ENCODE measurements at regions not wholly inside any gene's neighbourhood (a gene's known extent, or its start where the extent isn't known, plus 50 kb on each side); places are given as distances from the start of the nearest gene placed in this dataset.

- Histone ChIP-seq H4K20me1 (ENCODE audit: insufficient read depth) (no peaks in the 10 kb centered on the region), H3K36me3 (ENCODE audit: insufficient read depth) (no peaks in the 10 kb centered on the region), H3K27ac (no peak overlapping the region), H3K79me2 (ENCODE audit: insufficient read depth, low read depth) (no peaks in the 10 kb centered on the region), H2AFZ (ENCODE audit: low read depth) (no peak overlapping the region), H3K27me3 (ENCODE audit: insufficient read depth, low read depth) (no peaks in the 10 kb centered on the region), H3K4me3 (IDR thresholded peaks at IDR 0.05; ENCODE audit: insufficient read depth, low read depth, low read length) (no peak overlapping the region), H3K4me1 (ENCODE audit: low read depth, poor library complexity, severe bottlenecking) (no peaks in the 10 kb centered on the region), H3K9ac (no peak overlapping the region), H3K4me2 (no peak overlapping the region)
- TF ChIP-seq CTCF (conservative IDR thresholded peaks at IDR 0.05; ENCODE audit: low read depth, low read length) = no peak
Measured at GRCh38 chr6:4607793-4608192, 168.4 kb upstream of the CDYL start.

GRCh38 chr6:4606821-4607704 lies 169.1 kb upstream of the CDYL start:
- Histone ChIP-seq H3K9ac (no peak overlapping the region), H3K4me3 (IDR thresholded peaks at IDR 0.05; ENCODE audit: insufficient read depth, low read depth, low read length) (no peak overlapping the region), H3K4me2 (no peak overlapping the region), H3K27me3 (ENCODE audit: insufficient read depth, low read depth) (no peaks in the 10 kb centered on the region), H3K79me2 (ENCODE audit: insufficient read depth, low read depth) (no peaks in the 10 kb centered on the region), H3K36me3 (ENCODE audit: insufficient read depth) (no peaks in the 10 kb centered on the region), H2AFZ (ENCODE audit: low read depth) (no peak overlapping the region), H3K27ac (no peak overlapping the region), H4K20me1 (ENCODE audit: insufficient read depth) (no peaks in the 10 kb centered on the region), H3K4me1 (ENCODE audit: low read depth, poor library complexity, severe bottlenecking) (no peaks in the 10 kb centered on the region)
- TF ChIP-seq CTCF (conservative IDR thresholded peaks at IDR 0.05; ENCODE audit: low read depth, low read length) = no peak

- Histone ChIP-seq H3K27me3 (ENCODE audit: insufficient read depth, low read depth) (no peaks in the 10 kb centered on the region), H2AFZ (ENCODE audit: low read depth) (no peak overlapping the region), H3K4me1 (ENCODE audit: low read depth, poor library complexity, severe bottlenecking) (no peaks in the 10 kb centered on the region), H3K4me3 (IDR thresholded peaks at IDR 0.05; ENCODE audit: insufficient read depth, low read depth, low read length) (no peak overlapping the region), H3K9ac (no peak overlapping the region), H3K79me2 (ENCODE audit: insufficient read depth, low read depth) (no peaks in the 10 kb centered on the region), H3K27ac (no peak overlapping the region), H3K36me3 (ENCODE audit: insufficient read depth) (no peaks in the 10 kb centered on the region), H4K20me1 (ENCODE audit: insufficient read depth) (no peaks in the 10 kb centered on the region), H3K4me2 (no peak overlapping the region)
- TF ChIP-seq CTCF (conservative IDR thresholded peaks at IDR 0.05; ENCODE audit: low read depth, low read length) = no peak
Measured at GRCh38 chr6:4606016-4606415, 170.2 kb upstream of the CDYL start.

GRCh38 chr6:4603856-4604369 lies 172.3 kb upstream of the CDYL start:
- H3K27ac ChIP-seq = no peak overlapping the region
- no peak overlapping the region for H3K4me3 ChIP-seq (IDR thresholded peaks at IDR 0.05; ENCODE audit: insufficient read depth, low read depth, low read length)
- no peaks in the 10 kb centered on the region for H3K4me1 ChIP-seq (ENCODE audit: low read depth, poor library complexity, severe bottlenecking)
- H2AFZ ChIP-seq (ENCODE audit: low read depth) = no peak overlapping the region
- H3K4me2 ChIP-seq = no peak overlapping the region
- no peak overlapping the region for H3K9ac ChIP-seq
- no peaks in the 10 kb centered on the region for H3K36me3 ChIP-seq (ENCODE audit: insufficient read depth)
- TF ChIP-seq CTCF (conservative IDR thresholded peaks at IDR 0.05; ENCODE audit: low read depth, low read length) = no peak
- no peaks in the 10 kb centered on the region for H4K20me1 ChIP-seq (ENCODE audit: insufficient read depth)
- no peaks in the 10 kb centered on the region for H3K79me2 ChIP-seq (ENCODE audit: insufficient read depth, low read depth)
- H3K27me3 ChIP-seq (ENCODE audit: insufficient read depth, low read depth) = no peaks in the 10 kb centered on the region

All from KMS-11 (cell line).